Vagina (tissue), 2 donors: ENCODE measurements at regions not wholly inside any gene's neighbourhood (a gene's known extent, or its start where the extent isn't known, plus 50 kb on each side); places are given as distances from the start of the nearest gene placed in this dataset.

Experiments used
- DNase-seq, 2 donors: peaks; one replicate each; pipeline ENCODE4 v3.0.0-alpha.2; 2017; ENCODE audit errors: extremely low spot score in 2 of 2
- H3K27ac ChIP-seq: fragments of 200-600 bp; sonication (generic); one replicate; pipeline ENCODE4 v1.5.1; 2019
- H3K27me3 ChIP-seq: fragments of 200-600 bp; sonication (generic); one replicate; pipeline ENCODE4 v1.5.1; 2019
- H3K36me3 ChIP-seq, 2 donors: fragments of 200-600 bp; sonication (generic); one replicate each; pipeline ENCODE4 v1.5.1; 2017 to 2019
- H3K4me1 ChIP-seq: fragments of 200-600 bp; sonication (generic); one replicate; pipeline ENCODE4 v1.5.1; 2019
- H3K4me3 ChIP-seq, 2 donors: fragments of 200-600 bp; sonication (generic); 1 replicate in 1 of 2; 2 replicates in 1 of 2; pipeline ENCODE4 v1.5.1; 2016 to 2019
- H3K9me3 ChIP-seq: fragments of 200-600 bp; sonication (generic); one replicate; pipeline ENCODE4 v1.5.1; 2019
- CTCF ChIP-seq, 3 experiments: fragments of 450-650 bp in 2 of 3; fragments of 200-600 bp in 1 of 3; sonication (generic) in 1 of 3; IDR thresholded peaks; one replicate each; pipeline ENCODE4 v1.5.1; 2017 to 2019; ENCODE audit warnings: antibody characterized with exemption in 3 of 3, mild to moderate bottlenecking in 2 of 3, moderate library complexity in 2 of 3
- POLR2A ChIP-seq, 2 donors: fragments of 450-650 bp; IDR thresholded peaks; one replicate each; pipeline ENCODE4 v1.6.1; 2017; ENCODE audit warnings: antibody characterized with exemption in 2 of 2, mild to moderate bottlenecking in 2 of 2, moderate library complexity in 2 of 2
- POLR2AphosphoS5 ChIP-seq, 2 donors: sonication (generic); formaldehyde crosslinking; IDR thresholded peaks; one replicate each; pipeline ENCODE4 v1.9.0; 2017; ENCODE audit warnings: antibody characterized with exemption in 2 of 2, mild to moderate bottlenecking in 2 of 2, low read depth in 1 of 2; ENCODE audit not compliant: insufficient read depth in 1 of 2
- intact Hi-C: fragments of 100-400 bp; cut with DNase I; formaldehyde crosslinking; loops from one replicate; pipeline ENCODE4 v1.15.1; 2023

GRCh38 chr10:78613132-78613531 is 455.6 kb upstream of the ZMIZ1 start:
- no peak for TF ChIP-seq POLR2AphosphoS5 (IDR thresholded peaks at IDR 0.05; ENCODE audit: insufficient read depth in 1 of 2, low read depth in 1 of 2)
- no peak for TF ChIP-seq CTCF (IDR thresholded peaks at IDR 0.05)
- TF ChIP-seq POLR2A (IDR thresholded peaks at IDR 0.05), result no peak
- intact Hi-C loops, result no loop called here
- no peak overlapping the region for H3K27ac ChIP-seq
- H3K36me3 ChIP-seq, result no peaks in the 10 kb centered on the region
- H3K4me1 ChIP-seq, result no peaks in the 10 kb centered on the region
- DNase-seq, result no peak
- H3K9me3 ChIP-seq, result peaks cover 6% of the 10 kb centered on the region
- H3K27me3 ChIP-seq, result no peaks in the 10 kb centered on the region
- no peak overlapping the region for H3K4me3 ChIP-seq

GRCh38 chr10:78614267-78614666 is 454.5 kb upstream of the ZMIZ1 start:
- H3K9me3 ChIP-seq, result peaks cover under 1% of the 10 kb centered on the region
- TF ChIP-seq POLR2AphosphoS5 (IDR thresholded peaks at IDR 0.05; ENCODE audit: insufficient read depth in 1 of 2, low read depth in 1 of 2) (no peak), POLR2A (IDR thresholded peaks at IDR 0.05) (no peak), CTCF (IDR thresholded peaks at IDR 0.05) (no peak)
- intact Hi-C loops, result no loop called here
- H3K27ac ChIP-seq, result no peak overlapping the region
- no peaks in the 10 kb centered on the region for H3K36me3 ChIP-seq
- no peak overlapping the region for H3K4me3 ChIP-seq
- H3K4me1 ChIP-seq, result no peaks in the 10 kb centered on the region
- DNase-seq, result no peak
- no peaks in the 10 kb centered on the region for H3K27me3 ChIP-seq

- Histone ChIP-seq H3K4me1 (no peaks in the 10 kb centered on the region), H3K4me3 (no peak overlapping the region), H3K27ac (no peak overlapping the region), H3K9me3 (no peaks in the 10 kb centered on the region), H3K27me3 (no peaks in the 10 kb centered on the region), H3K36me3 (no peaks in the 10 kb centered on the region)
- intact Hi-C loops, result no loop called here
- TF ChIP-seq CTCF (IDR thresholded peaks at IDR 0.05), result no peak
- TF ChIP-seq POLR2AphosphoS5 (IDR thresholded peaks at IDR 0.05; ENCODE audit: insufficient read depth in 1 of 2, low read depth in 1 of 2), result no peak
- no peak for TF ChIP-seq POLR2A (IDR thresholded peaks at IDR 0.05)
- no peak for DNase-seq
Measured at GRCh38 chr10:78614744-78615143, 454.0 kb upstream of the ZMIZ1 start.

- no peak overlapping the region for H3K4me3 ChIP-seq
- no peaks in the 10 kb centered on the region for H3K9me3 ChIP-seq
- no peak for DNase-seq
- no peak overlapping the region for H3K27ac ChIP-seq
- no peaks in the 10 kb centered on the region for H3K27me3 ChIP-seq
- H3K36me3 ChIP-seq, result no peaks in the 10 kb centered on the region
- TF ChIP-seq CTCF (IDR thresholded peaks at IDR 0.05), result no peak
- TF ChIP-seq POLR2A (IDR thresholded peaks at IDR 0.05), result no peak
- no peak for TF ChIP-seq POLR2AphosphoS5 (IDR thresholded peaks at IDR 0.05; ENCODE audit: insufficient read depth in 1 of 2, low read depth in 1 of 2)
- intact Hi-C loops, result no loop called here
- H3K4me1 ChIP-seq, result no peaks in the 10 kb centered on the region
Measured at GRCh38 chr10:78616125-78616695, 452.6 kb upstream of the ZMIZ1 start.

GRCh38 chr10:78617115-78617514 is 451.7 kb upstream of the ZMIZ1 start:
- Histone ChIP-seq H3K4me1 (no peaks in the 10 kb centered on the region), H3K36me3 (no peaks in the 10 kb centered on the region), H3K9me3 (no peaks in the 10 kb centered on the region), H3K27ac (no peak overlapping the region), H3K27me3 (no peaks in the 10 kb centered on the region), H3K4me3 (no peak overlapping the region)
- no peak for DNase-seq
- intact Hi-C loops, result no loop called here
- TF ChIP-seq CTCF (IDR thresholded peaks at IDR 0.05) (no peak), POLR2AphosphoS5 (IDR thresholded peaks at IDR 0.05; ENCODE audit: insufficient read depth in 1 of 2, low read depth in 1 of 2) (no peak), POLR2A (IDR thresholded peaks at IDR 0.05) (no peak)
